WTC11 (cell line): ENCODE measurements at regions not wholly inside any gene's neighbourhood (a gene's known extent, or its start where the extent isn't known, plus 50 kb on each side); places are given as distances from the start of the nearest gene placed in this dataset.

Source experiments
- ATF3 ChIP-seq: sonication (generic); formaldehyde crosslinking; conservative IDR thresholded peaks from 2 replicates; pipeline ENCODE4 v1.8.1; 2022; ENCODE audit warnings: mild to moderate bottlenecking, missing genetic modification reagents
- CREB1 ChIP-seq: sonication (generic); formaldehyde crosslinking; IDR thresholded peaks from 2 replicates; pipeline ENCODE4 v1.8.0; 2023; ENCODE audit warnings: mild to moderate bottlenecking, missing genetic modification reagents
- CTCF ChIP-seq: fragments of 200-600 bp; IDR thresholded peaks from 2 replicates; pipeline ENCODE4 v1.8.0; 2022; ENCODE audit warnings: antibody characterized with exemption
- NFATC4 ChIP-seq: fragments of 250-450 bp; sonication (Bioruptor Pico); IDR thresholded peaks from 2 replicates; pipeline ENCODE4 v1.9.0; 2021; ENCODE audit warnings: mild to moderate bottlenecking
- PRDM15 ChIP-seq: sonication (generic); formaldehyde crosslinking; IDR thresholded peaks from 2 replicates; pipeline ENCODE4 v1.8.0; 2022; ENCODE audit warnings: missing genetic modification reagents
- ZNF263 ChIP-seq: sonication (generic); formaldehyde crosslinking; IDR thresholded peaks from 2 replicates; pipeline ENCODE4 v1.8.1; 2022; ENCODE audit warnings: low read depth, mild to moderate bottlenecking, moderate library complexity, missing genetic modification reagents

- TF ChIP-seq CTCF (no peak), ATF3 (CRISPR knock-in tag) (no peak), ZNF263 (no peak), NFATC4 (CRISPR knock-in tag) (no peak), CREB1 (CRISPR knock-in tag) (no peak), PRDM15 (no peak)
These were observed 500.2 kb upstream of the ADAMTS16 start for GRCh38 chr5:4639946-4640345.
